Hepatocyte (in vitro differentiated cells): ENCODE measurements at regions not wholly inside any gene's neighbourhood (a gene's known extent, or its start where the extent isn't known, plus 50 kb on each side); places are given as distances from the start of the nearest gene placed in this dataset.

Experiments
- DNase-seq: peaks from one replicate; pipeline ENCODE4 v3.0.0-alpha.2; 2016; ENCODE audit warnings: low spot score
- H2AFZ ChIP-seq: fragments of 200-600 bp; sonication (generic); 2 replicates; pipeline ENCODE4 v1.6.0; 2016; ENCODE audit warnings: antibody characterized with exemption, mild to moderate bottlenecking
- H3K27ac ChIP-seq: fragments of 200-600 bp; sonication (generic); 2 replicates; pipeline ENCODE4 v1.5.1; 2016; ENCODE audit warnings: mild to moderate bottlenecking
- H3K27me3 ChIP-seq: fragments of 200-600 bp; sonication (generic); 2 replicates; pipeline ENCODE4 v1.6.1; 2016
- H3K36me3 ChIP-seq: fragments of 200-600 bp; sonication (generic); replicated peaks from 2 replicates; pipeline ENCODE4 v1.5.1; 2016; ENCODE audit warnings: low read depth; ENCODE audit not compliant: insufficient read depth
- H3K4me1 ChIP-seq: fragments of 200-600 bp; sonication (generic); 2 replicates; pipeline ENCODE4 v1.5.1; 2016; ENCODE audit warnings: mild to moderate bottlenecking, moderate library complexity; ENCODE audit not compliant: insufficient read depth
- H3K4me2 ChIP-seq: fragments of 200-600 bp; sonication (generic); 2 replicates; pipeline ENCODE4 v1.6.0; 2016
- H3K4me3 ChIP-seq: fragments of 200-600 bp; sonication (generic); 2 replicates; pipeline ENCODE4 v1.5.1; 2016; ENCODE audit warnings: mild to moderate bottlenecking
- H3K79me2 ChIP-seq: fragments of 200-600 bp; sonication (generic); 2 replicates; pipeline ENCODE4 v1.6.0; 2017; ENCODE audit warnings: mild to moderate bottlenecking
- H3K9me2 ChIP-seq: fragments of 200-600 bp; sonication (generic); replicated peaks from 2 replicates; pipeline ENCODE4 v1.6.0; 2017; ENCODE audit warnings: mild to moderate bottlenecking; ENCODE audit not compliant: insufficient read depth
- H3K9me3 ChIP-seq: fragments of 200-600 bp; sonication (generic); 2 replicates; pipeline ENCODE4 v1.5.1; 2016; ENCODE audit warnings: low read depth, mild to moderate bottlenecking
- H4K20me1 ChIP-seq: fragments of 200-600 bp; sonication (generic); 2 replicates; pipeline ENCODE4 v1.6.0; 2016; ENCODE audit warnings: mild to moderate bottlenecking; ENCODE audit not compliant: insufficient read depth, poor library complexity, severe bottlenecking
- CTCF ChIP-seq: fragments of 200-600 bp; sonication (generic); IDR thresholded peaks from 2 replicates; pipeline ENCODE4 v1.5.1; 2016; ENCODE audit warnings: antibody characterized with exemption, mild to moderate bottlenecking; ENCODE audit not compliant: poor library complexity
- EZH2 ChIP-seq: fragments of 200-600 bp; sonication (generic); IDR thresholded peaks from 2 replicates; pipeline ENCODE4 v1.6.1; 2016; ENCODE audit warnings: antibody characterized with exemption, mild to moderate bottlenecking, borderline replicate concordance
- EZH2phosphoT487 ChIP-seq: fragments of 200-600 bp; sonication (generic); IDR thresholded peaks from one replicate; pipeline ENCODE4 v1.6.1; 2018; ENCODE audit warnings: antibody characterized with exemption, mild to moderate bottlenecking, low read depth, moderate library complexity; ENCODE audit not compliant: unreplicated experiment, severe bottlenecking
- WGBS: methylation state at CpG from one replicate; pipeline ENCODE4 v1.1.6; 2016; ENCODE audit warnings: low lambda C conversion rate; ENCODE audit errors: missing lambda C conversion rate; 5-methylcytosine and 5-hydroxymethylcytosine counted together

GRCh38 chr14:34007902-34008301 lies 57.0 kb upstream of the EGLN3 start:
- no peaks in the 10 kb centered on the region for H3K27me3 ChIP-seq
- H4K20me1 ChIP-seq, result no peaks in the 10 kb centered on the region
- H2AFZ ChIP-seq, result no peak overlapping the region
- H3K9me3 ChIP-seq, result no peaks in the 10 kb centered on the region
- no peak overlapping the region for H3K4me2 ChIP-seq
- no peaks in the 10 kb centered on the region for H3K79me2 ChIP-seq
- 80% methylated on average over 3 of the region's 3 CpGs for WGBS
- H3K4me1 ChIP-seq, result no peaks in the 10 kb centered on the region
- TF ChIP-seq CTCF (no peak), EZH2 (no peak), EZH2phosphoT487 (no peak)
- H3K27ac ChIP-seq, result no peak overlapping the region
- H3K36me3 ChIP-seq, result no peaks in the 10 kb centered on the region
- no peak for DNase-seq
- H3K4me3 ChIP-seq, result no peak overlapping the region
- H3K9me2 ChIP-seq, result no peaks in the 10 kb centered on the region

- TF ChIP-seq EZH2, result no peak
- no peak for TF ChIP-seq EZH2phosphoT487
- TF ChIP-seq CTCF, result no peak
- Histone ChIP-seq H3K9me2 (no peaks in the 10 kb centered on the region), H3K79me2 (no peaks in the 10 kb centered on the region), H4K20me1 (no peaks in the 10 kb centered on the region), H3K27me3 (no peaks in the 10 kb centered on the region), H3K36me3 (no peaks in the 10 kb centered on the region), H3K9me3 (no peaks in the 10 kb centered on the region), H3K4me2 (no peak overlapping the region), H3K27ac (no peak overlapping the region), H2AFZ (no peak overlapping the region), H3K4me3 (no peak overlapping the region), H3K4me1 (no peaks in the 10 kb centered on the region)
- no peak for DNase-seq
Measured at GRCh38 chr14:34005901-34006300, 55.0 kb upstream of the EGLN3 start.

GRCh38 chr14:34004881-34005280 lies 54.0 kb upstream of the EGLN3 start:
- H3K27ac ChIP-seq, result no peak overlapping the region
- no peak overlapping the region for H3K4me2 ChIP-seq
- no peaks in the 10 kb centered on the region for H3K36me3 ChIP-seq
- no peak overlapping the region for H2AFZ ChIP-seq
- H3K79me2 ChIP-seq, result no peaks in the 10 kb centered on the region
- H4K20me1 ChIP-seq, result no peaks in the 10 kb centered on the region
- TF ChIP-seq EZH2, result no peak
- no peak for TF ChIP-seq CTCF
- no peak for TF ChIP-seq EZH2phosphoT487
- DNase-seq, result no peak
- no peaks in the 10 kb centered on the region for H3K27me3 ChIP-seq
- no peaks in the 10 kb centered on the region for H3K9me3 ChIP-seq
- WGBS, result 86% methylated on average over 3 of the region's 3 CpGs
- no peaks in the 10 kb centered on the region for H3K9me2 ChIP-seq
- H3K4me1 ChIP-seq, result no peaks in the 10 kb centered on the region
- no peak overlapping the region for H3K4me3 ChIP-seq

GRCh38 chr14:34003691-34004090 lies 52.8 kb upstream of the EGLN3 start:
- no peak overlapping the region for H3K4me3 ChIP-seq
- H3K4me1 ChIP-seq, result no peaks in the 10 kb centered on the region
- no peaks in the 10 kb centered on the region for H4K20me1 ChIP-seq
- H2AFZ ChIP-seq, result no peak overlapping the region
- no peaks in the 10 kb centered on the region for H3K27me3 ChIP-seq
- H3K9me3 ChIP-seq, result no peaks in the 10 kb centered on the region
- no peak overlapping the region for H3K27ac ChIP-seq
- no peaks in the 10 kb centered on the region for H3K9me2 ChIP-seq
- H3K36me3 ChIP-seq, result no peaks in the 10 kb centered on the region
- TF ChIP-seq EZH2phosphoT487 (no peak), CTCF (no peak), EZH2 (no peak)
- 55% methylated on average over 4 of the region's 4 CpGs for WGBS
- peak; percentile 13 for DNase-seq
- no peaks in the 10 kb centered on the region for H3K79me2 ChIP-seq
- no peak overlapping the region for H3K4me2 ChIP-seq
